ENCODE measurements at regions not wholly inside any gene's neighbourhood (a gene's known extent, or its start where the extent isn't known, plus 50 kb on each side); places are given as distances from the start of the nearest gene placed in this dataset.

GRCh38 chrX:65588795-65589194 is 54.2 kb upstream of the LAS1L start:
- Histone ChIP-seq H3K27ac (ENCODE audit: low read depth, low read length) (no peak overlapping the region), H3K36me3 (ENCODE audit: insufficient read depth, low read length) (no peaks in the 10 kb centered on the region), H3K9me3 (ENCODE audit: insufficient read depth, low read depth, low read length) (no peaks in the 10 kb centered on the region), H2AFZ (ENCODE audit: low read depth, low read length) (no peak overlapping the region), H3K9ac (ENCODE audit: low read length) (no peak overlapping the region), H3K4me2 (ENCODE audit: low read length) (no peak overlapping the region), H3K4me3 (ENCODE audit: insufficient read depth, low read depth, low read length) (no peak overlapping the region), H3K4me1 (ENCODE audit: insufficient read depth, low read length) (no peaks in the 10 kb centered on the region), H3K27me3 (ENCODE audit: insufficient read depth, low read length) (no peaks in the 10 kb centered on the region), H3K79me2 (ENCODE audit: insufficient read depth, low read length) (no peaks in the 10 kb centered on the region), H4K20me1 (ENCODE audit: insufficient read depth, low read length) (no peaks in the 10 kb centered on the region)
- Mint-ChIP-seq H3K36me3 (ENCODE audit: low read depth, unreplicated experiment) (no peaks in the 10 kb centered on the region), H3K9me3 (ENCODE audit: unreplicated experiment) (no peaks in the 10 kb centered on the region), H3K4me3 (ENCODE audit: unreplicated experiment) (no peak overlapping the region), H3K4me1 (ENCODE audit: low read depth, unreplicated experiment) (no peaks in the 10 kb centered on the region), H3K27ac (ENCODE audit: unreplicated experiment) (no peak overlapping the region), H3K27me3 (ENCODE audit: low read depth, unreplicated experiment) (peaks cover 7% of the 10 kb centered on the region)
- TF ChIP-seq EZH2 (IDR thresholded peaks at IDR 0.05; ENCODE audit: insufficient read depth, low read length) (no peak), CTCF (IDR thresholded peaks at IDR 0.05; ENCODE audit: insufficient read depth, low read depth, low read length) (no peak)
- DNase-seq (ENCODE audit: low read depth): no peak
- FAIRE-seq: no peak

- H3K36me3 Mint-ChIP-seq (ENCODE audit: low read depth, unreplicated experiment): no peaks in the 10 kb centered on the region
- peak overlapping the region; percentile 33 for H3K4me2 ChIP-seq (ENCODE audit: low read length)
Measured at GRCh38 chrX:65587616-65588526, 53.3 kb upstream of the LAS1L start.

More at GRCh38 chrX:65587616-65588526, 53.3 kb upstream of the LAS1L start:
- H3K27me3 Mint-ChIP-seq (ENCODE audit: low read depth, unreplicated experiment): peaks cover 7% of the 10 kb centered on the region
- DNase-seq (ENCODE audit: low read depth) (no peak), FAIRE-seq (no peak)
- no peaks in the 10 kb centered on the region for H3K27me3 ChIP-seq (ENCODE audit: insufficient read depth, low read length)
- H4K20me1 ChIP-seq (ENCODE audit: insufficient read depth, low read length): no peaks in the 10 kb centered on the region
- H3K27ac ChIP-seq (ENCODE audit: low read depth, low read length): no peak overlapping the region
- TF ChIP-seq CTCF (IDR thresholded peaks at IDR 0.05; ENCODE audit: insufficient read depth, low read depth, low read length) (no peak), EZH2 (IDR thresholded peaks at IDR 0.05; ENCODE audit: insufficient read depth, low read length) (no peak)
- no peaks in the 10 kb centered on the region for H3K4me1 ChIP-seq (ENCODE audit: insufficient read depth, low read length)
- no peaks in the 10 kb centered on the region for H3K79me2 ChIP-seq (ENCODE audit: insufficient read depth, low read length)
- no peak overlapping the region for H3K4me3 ChIP-seq (ENCODE audit: insufficient read depth, low read depth, low read length)
- H3K9me3 ChIP-seq (ENCODE audit: insufficient read depth, low read depth, low read length): no peaks in the 10 kb centered on the region
- H3K9me3 Mint-ChIP-seq (ENCODE audit: unreplicated experiment): no peaks in the 10 kb centered on the region
- no peaks in the 10 kb centered on the region for H3K4me1 Mint-ChIP-seq (ENCODE audit: low read depth, unreplicated experiment)
- no peak overlapping the region for H3K27ac Mint-ChIP-seq (ENCODE audit: unreplicated experiment)
- H3K9ac ChIP-seq (ENCODE audit: low read length): no peak overlapping the region
- H2AFZ ChIP-seq (ENCODE audit: low read depth, low read length): peak overlapping the region; percentile 34
- no peak overlapping the region for H3K4me3 Mint-ChIP-seq (ENCODE audit: unreplicated experiment)
- H3K36me3 ChIP-seq (ENCODE audit: insufficient read depth, low read length): no peaks in the 10 kb centered on the region
